Muscle layer of colon (tissue), 2 donors: ENCODE measurements at regions not wholly inside any gene's neighbourhood (a gene's known extent, or its start where the extent isn't known, plus 50 kb on each side); places are given as distances from the start of the nearest gene placed in this dataset.

Experiments used
- H3K27ac ChIP-seq: one replicate; pipeline ENCODE4 v1.7.0; 2013; ENCODE audit warnings: low read depth, mild to moderate bottlenecking, low read length, moderate library complexity
- H3K27me3 ChIP-seq, 2 donors: one replicate each; pipeline ENCODE4 v1.7.0; 2013; ENCODE audit warnings: low read length in 2 of 2, mild to moderate bottlenecking in 2 of 2; ENCODE audit not compliant: insufficient read depth in 2 of 2, control insufficient read depth in 1 of 2
- H3K36me3 ChIP-seq: one replicate; pipeline ENCODE4 v1.7.0; 2013; ENCODE audit warnings: mild to moderate bottlenecking, low read length; ENCODE audit not compliant: insufficient read depth
- H3K4me1 ChIP-seq: one replicate; pipeline ENCODE4 v1.7.0; 2013; ENCODE audit warnings: mild to moderate bottlenecking, low read length; ENCODE audit not compliant: insufficient read depth
- H3K4me3 ChIP-seq, 2 donors: one replicate each; pipeline ENCODE4 v1.7.0; 2013; ENCODE audit warnings: low read length in 2 of 2, low read depth in 1 of 2, mild to moderate bottlenecking in 1 of 2, moderate library complexity in 1 of 2
- H3K9ac ChIP-seq: one replicate; pipeline ENCODE4 v1.7.0; 2013; ENCODE audit warnings: low read length
- H3K9me3 ChIP-seq: one replicate; pipeline ENCODE4 v1.7.0; 2013; ENCODE audit warnings: mild to moderate bottlenecking, low read length
- donor health status: abdominal sarcoma.
- donor health status: Adenocarcinoma of cecum.

DNA sequence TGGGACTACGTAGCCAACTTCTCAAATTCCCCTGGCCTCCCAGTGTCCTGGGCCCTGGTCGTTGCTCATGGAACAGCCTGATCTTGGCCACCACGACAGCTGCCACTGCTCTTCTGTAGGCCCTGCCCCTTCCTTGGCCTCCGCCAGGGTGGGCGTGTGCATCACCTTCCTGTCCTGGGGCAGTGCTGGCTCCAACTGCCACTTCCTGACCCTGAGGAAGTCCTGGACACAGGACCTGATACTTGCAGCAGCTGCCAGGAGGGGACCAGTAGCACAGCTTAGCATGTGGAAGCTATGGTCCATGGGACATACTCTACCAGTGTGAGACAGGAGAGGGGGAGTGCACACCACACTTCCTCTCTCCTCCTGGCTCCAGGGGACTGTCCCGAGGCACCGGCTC is 145.2 kb downstream of the TENT4A start:
- Histone ChIP-seq H3K27me3 (no peaks in the 10 kb centered on the region), H3K9ac (no peak overlapping the region), H3K9me3 (no peaks in the 10 kb centered on the region), H3K4me1 (no peaks in the 10 kb centered on the region), H3K4me3 (no peak overlapping the region), H3K36me3 (no peaks in the 10 kb centered on the region), H3K27ac (no peak overlapping the region)

DNA sequence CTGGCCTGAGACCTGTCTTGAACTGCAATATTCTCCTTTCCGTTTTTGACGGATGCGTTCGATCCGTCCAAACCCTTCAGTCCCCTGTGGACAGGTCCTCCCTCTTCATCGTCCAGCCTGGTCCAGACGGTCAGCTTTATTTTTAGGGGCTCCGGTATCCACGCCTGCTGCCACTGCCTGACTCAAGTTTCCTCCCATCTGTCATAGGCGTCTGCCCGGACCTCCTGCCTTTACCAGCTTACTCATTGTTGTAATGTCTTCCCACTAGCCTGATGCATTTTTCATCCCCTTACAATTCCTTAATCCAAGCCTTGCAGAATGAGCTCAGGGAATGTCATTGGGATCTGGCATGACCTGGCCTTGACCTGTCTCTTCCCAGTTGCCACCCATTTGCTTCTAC is 145.8 kb downstream of the TENT4A start:
- Histone ChIP-seq H3K27me3 (no peaks in the 10 kb centered on the region), H3K9ac (no peak overlapping the region), H3K27ac (no peak overlapping the region)

DNA sequence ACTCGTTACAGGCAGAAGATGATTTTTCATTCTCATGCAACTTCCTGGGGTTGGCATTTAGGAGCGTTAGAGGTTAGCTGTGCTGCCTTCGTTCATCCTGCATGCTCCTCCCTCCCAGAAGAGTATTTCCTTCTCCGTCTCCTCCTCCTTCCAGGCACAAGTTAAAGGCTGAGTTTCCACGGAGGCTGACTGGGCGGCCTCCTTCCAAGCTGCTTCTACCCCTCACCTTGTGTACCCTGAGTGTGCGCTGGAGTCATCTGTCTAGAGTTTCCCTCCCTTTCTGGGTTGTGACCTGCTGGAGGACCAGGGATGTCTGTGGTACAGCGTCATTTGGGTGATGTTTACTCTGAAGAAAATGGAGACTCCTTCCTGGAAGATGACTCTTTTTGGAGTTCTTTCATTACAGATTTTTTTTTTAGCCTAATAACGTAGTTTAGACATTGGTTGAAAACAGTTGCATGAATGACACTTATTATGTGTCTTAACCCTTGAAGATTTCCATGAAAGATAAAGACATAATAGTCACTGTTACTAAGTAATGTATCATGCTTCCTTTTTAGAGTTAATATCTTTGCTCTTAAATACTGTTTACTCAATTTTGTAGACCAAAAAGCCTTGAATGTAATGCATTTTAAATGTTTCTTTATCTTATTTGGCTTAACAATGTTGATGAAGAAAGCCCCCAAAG is 146.9 kb downstream of the TENT4A start:
- H3K27ac ChIP-seq = no peak overlapping the region
- H3K4me3 ChIP-seq = no peak overlapping the region
- no peaks in the 10 kb centered on the region for H3K36me3 ChIP-seq
- H3K9ac ChIP-seq = no peak overlapping the region
- H3K9me3 ChIP-seq = no peaks in the 10 kb centered on the region
- no peaks in the 10 kb centered on the region for H3K27me3 ChIP-seq
- no peaks in the 10 kb centered on the region for H3K4me1 ChIP-seq

More for the DNA sequence above, 145.8 kb downstream of the TENT4A start:
- no peaks in the 10 kb centered on the region for H3K9me3 ChIP-seq
- H3K36me3 ChIP-seq = no peaks in the 10 kb centered on the region
- no peak overlapping the region for H3K4me3 ChIP-seq
- no peaks in the 10 kb centered on the region for H3K4me1 ChIP-seq

DNA sequence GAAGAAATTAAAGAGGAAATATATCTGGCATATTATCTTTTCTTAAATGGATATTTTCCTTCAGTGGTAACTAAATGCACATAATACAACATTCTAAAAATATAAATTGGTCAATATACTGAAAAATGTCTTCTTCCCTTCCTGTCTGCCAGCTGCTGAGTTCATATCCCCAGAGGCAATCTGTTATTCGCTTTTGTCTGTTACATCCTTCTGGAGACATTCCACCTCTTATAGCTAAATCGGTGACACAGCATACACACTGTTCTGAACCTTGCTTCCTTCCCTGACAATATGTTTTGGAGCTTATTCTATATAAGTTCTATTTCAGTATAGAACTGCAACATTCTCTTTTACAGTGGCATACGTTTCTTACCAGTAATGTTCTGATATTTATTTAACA is 147.8 kb downstream of the TENT4A start:
- Histone ChIP-seq H3K4me1 (no peaks in the 10 kb centered on the region), H3K27me3 (no peaks in the 10 kb centered on the region), H3K36me3 (no peaks in the 10 kb centered on the region), H3K27ac (no peak overlapping the region), H3K4me3 (no peak overlapping the region), H3K9me3 (no peaks in the 10 kb centered on the region), H3K9ac (no peak overlapping the region)

DNA sequence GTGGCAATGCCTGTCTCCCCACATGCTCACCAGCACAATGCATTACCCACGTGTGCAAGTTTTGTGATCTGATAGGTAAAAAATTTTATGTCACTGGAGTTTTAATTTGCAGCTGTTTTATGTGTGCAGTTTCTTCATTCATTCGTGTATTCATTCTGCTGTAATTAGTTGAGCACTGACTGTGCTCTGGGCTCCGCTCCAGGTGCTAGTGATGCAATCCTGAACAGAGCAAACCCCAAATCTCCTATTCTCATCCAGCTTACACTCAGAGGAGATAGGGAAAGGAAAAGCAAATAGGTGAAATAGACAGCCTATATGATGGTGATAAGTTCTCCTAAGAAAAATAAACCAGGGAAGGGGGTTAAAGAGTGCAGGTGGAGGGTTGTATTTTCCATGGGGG is 148.4 kb downstream of the TENT4A start:
- Histone ChIP-seq H3K27me3 (no peaks in the 10 kb centered on the region), H3K9ac (no peak overlapping the region), H3K27ac (no peak overlapping the region), H3K9me3 (no peaks in the 10 kb centered on the region), H3K4me1 (peaks cover under 1% of the 10 kb centered on the region), H3K36me3 (no peaks in the 10 kb centered on the region), H3K4me3 (no peak overlapping the region)

DNA sequence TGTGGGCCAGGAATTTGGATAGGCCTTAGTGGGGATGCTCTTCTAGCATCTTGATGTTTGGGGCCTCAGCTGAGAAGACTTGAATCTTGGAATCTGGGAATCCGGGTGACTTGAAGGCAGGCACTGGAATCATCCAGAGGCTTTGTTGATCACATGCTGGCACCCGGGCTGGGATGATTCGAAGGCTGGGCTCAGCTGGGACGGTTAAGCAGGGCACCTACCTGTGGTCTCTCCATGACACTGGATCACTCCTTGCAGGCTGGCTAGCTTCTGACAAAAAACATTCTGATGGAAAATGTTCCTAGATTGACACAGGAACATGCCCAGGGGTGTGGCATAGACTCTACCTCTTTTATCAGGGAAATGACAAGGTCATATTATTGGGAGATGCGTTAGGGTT is 149.1 kb downstream of the TENT4A start:
- Histone ChIP-seq H3K27me3 (no peaks in the 10 kb centered on the region), H3K9ac (no peak overlapping the region), H3K4me3 (no peak overlapping the region), H3K9me3 (no peaks in the 10 kb centered on the region), H3K36me3 (no peaks in the 10 kb centered on the region), H3K4me1 (peaks cover 7% of the 10 kb centered on the region), H3K27ac (no peak overlapping the region)

DNA sequence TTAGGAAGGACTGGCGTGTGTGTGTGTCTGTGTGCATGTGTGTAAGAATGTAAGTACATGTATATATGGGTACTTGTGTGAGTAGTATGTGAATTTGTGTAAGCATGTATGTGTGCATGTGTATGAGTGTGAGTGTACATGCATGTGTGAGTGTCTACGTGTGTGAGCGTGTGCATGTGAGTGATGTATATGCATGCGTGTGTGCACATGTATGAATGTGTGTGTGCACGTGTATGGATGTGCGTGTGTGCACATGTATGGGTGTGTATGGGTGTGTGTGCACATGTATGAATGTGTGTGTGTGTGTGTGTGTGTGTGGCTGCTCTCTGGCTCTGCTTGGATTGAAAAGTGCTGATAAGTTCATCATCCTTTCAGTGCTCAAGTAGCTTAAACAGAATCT is 154.5 kb downstream of the TENT4A start:
- no peak overlapping the region for H3K9ac ChIP-seq
- H3K27me3 ChIP-seq = no peaks in the 10 kb centered on the region
- H3K27ac ChIP-seq = peak overlapping the region; percentile 31
- peaks cover 15% of the 10 kb centered on the region for H3K4me1 ChIP-seq
- H3K4me3 ChIP-seq = no peak overlapping the region
- no peaks in the 10 kb centered on the region for H3K36me3 ChIP-seq
- H3K9me3 ChIP-seq = no peaks in the 10 kb centered on the region

DNA sequence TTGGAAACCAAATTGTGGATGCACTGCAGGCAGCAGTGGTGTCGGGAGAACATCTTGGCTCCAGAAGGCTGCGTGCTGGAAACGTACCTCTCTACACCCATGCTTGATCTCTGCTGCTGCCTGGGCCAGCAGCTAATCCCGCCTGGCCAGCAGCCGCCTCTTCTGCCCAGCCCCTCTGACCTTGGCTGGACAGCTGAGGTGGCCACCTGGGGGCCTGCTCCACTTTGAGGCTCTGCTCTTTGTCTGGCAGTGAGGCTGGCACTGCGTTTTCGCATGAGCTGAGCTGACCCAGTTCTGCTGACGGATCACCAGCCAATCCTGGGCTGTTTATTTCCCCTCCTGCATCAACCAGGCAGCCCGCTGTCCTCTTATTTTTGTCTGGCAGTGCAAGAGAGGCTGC is 154.9 kb downstream of the TENT4A start:
- no peak overlapping the region for H3K9ac ChIP-seq
- H3K27ac ChIP-seq = peak overlapping the region; percentile 31
- no peaks in the 10 kb centered on the region for H3K36me3 ChIP-seq
- H3K9me3 ChIP-seq = no peaks in the 10 kb centered on the region
- no peaks in the 10 kb centered on the region for H3K27me3 ChIP-seq
- no peak overlapping the region for H3K4me3 ChIP-seq
- H3K4me1 ChIP-seq = peaks cover 15% of the 10 kb centered on the region

DNA sequence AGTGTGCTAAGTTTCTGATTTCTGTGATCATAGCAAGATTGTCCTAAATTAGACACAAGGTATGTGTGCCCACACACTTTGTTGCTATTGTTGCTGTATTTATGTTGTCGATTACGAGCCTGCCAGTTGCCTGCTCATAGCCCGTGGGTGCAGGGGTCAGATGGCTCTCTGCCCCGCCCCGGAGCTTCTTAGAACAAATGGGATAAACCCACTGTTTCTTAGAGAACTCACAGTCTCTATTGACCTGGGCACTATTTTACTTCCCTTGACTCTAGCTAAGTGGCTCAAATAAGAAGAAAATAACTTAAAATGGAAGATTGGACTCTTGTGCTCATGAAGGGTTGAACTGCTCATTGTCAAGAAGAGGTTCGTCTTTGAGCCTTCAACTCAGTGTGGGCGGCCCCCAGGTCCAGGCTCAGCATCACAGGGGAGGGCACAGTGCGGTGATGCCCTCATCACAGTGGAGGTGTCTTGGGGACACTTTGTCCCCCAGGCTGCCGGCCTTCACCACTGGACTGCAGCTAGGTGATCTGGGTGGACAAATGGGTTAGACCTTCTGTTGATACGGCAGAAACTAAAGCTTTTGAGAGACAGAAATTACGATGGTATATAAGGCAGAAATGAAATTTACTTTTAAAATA is 155.5 kb downstream of the TENT4A start:
- Histone ChIP-seq H3K4me3 (no peak overlapping the region), H3K9ac (no peak overlapping the region)

DNA sequence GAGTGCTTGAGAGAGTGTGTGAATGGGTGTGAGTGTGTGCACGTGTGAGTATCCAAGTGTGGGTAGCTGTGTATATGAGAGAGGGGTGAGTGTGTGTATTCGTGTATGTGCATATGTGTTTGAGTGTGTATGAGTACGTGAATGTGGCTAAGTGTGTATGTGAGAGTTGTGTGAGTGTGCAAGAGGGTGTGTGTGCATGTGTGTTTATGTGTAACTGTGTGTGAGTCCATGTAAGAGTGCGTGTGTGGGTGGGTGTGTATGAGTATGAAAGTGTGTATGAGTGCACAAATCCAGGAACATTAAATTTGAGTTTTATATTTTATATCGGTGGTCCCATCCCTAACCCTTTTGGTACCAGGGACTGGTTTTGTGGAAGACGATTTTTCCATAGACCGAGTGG is 156.4 kb downstream of the TENT4A start:
- Histone ChIP-seq H3K27ac (no peak overlapping the region), H3K36me3 (no peaks in the 10 kb centered on the region), H3K9me3 (no peaks in the 10 kb centered on the region), H3K27me3 (no peaks in the 10 kb centered on the region), H3K4me3 (no peak overlapping the region), H3K4me1 (peaks cover 15% of the 10 kb centered on the region), H3K9ac (no peak overlapping the region)

More for the DNA sequence above, 155.5 kb downstream of the TENT4A start:
- Histone ChIP-seq H3K27me3 (no peaks in the 10 kb centered on the region), H3K9me3 (no peaks in the 10 kb centered on the region), H3K4me1 (peaks cover 15% of the 10 kb centered on the region), H3K36me3 (no peaks in the 10 kb centered on the region), H3K27ac (peak overlapping the region; percentile 31)

DNA sequence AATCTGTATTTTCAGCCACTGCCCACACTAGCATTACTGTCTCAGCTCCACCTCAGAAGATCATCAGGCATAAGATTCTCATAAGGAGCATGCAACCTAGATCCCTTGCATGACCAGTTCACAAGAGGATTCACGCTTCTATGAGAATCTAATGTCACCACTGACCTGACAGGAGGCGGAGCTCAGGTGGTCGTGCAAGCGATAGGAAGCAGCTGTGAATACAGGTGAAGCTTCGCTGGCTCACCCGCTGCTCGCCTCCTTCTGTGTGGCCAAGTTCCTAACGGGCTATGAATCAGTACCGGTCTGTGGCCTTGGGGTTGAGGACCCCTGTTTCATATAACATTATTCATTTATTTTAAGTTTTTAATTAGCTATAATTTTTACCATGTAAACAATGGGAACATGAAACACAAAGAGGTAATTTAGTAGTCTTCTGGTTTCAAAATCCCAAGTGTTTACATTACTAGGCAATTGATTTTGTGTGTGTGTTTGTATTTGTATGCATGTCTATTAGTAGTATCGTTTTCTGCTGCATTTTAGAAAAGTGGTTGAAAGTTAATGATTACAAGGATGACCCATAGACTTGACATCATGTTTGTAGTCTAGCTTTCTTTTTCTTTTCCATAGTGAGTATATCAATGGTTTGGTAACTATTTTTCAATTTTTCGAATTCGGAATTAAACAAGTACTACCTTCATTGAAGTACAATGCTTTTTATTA is 159.4 kb downstream of the TENT4A start:
- H3K9ac ChIP-seq = no peak overlapping the region
- no peaks in the 10 kb centered on the region for H3K27me3 ChIP-seq
- no peaks in the 10 kb centered on the region for H3K36me3 ChIP-seq
- no peaks in the 10 kb centered on the region for H3K9me3 ChIP-seq
- H3K27ac ChIP-seq = no peak overlapping the region
- H3K4me1 ChIP-seq = peaks cover 4% of the 10 kb centered on the region
- no peak overlapping the region for H3K4me3 ChIP-seq
